H9 (cell line): ENCODE measurements at regions not wholly inside any gene's neighbourhood (a gene's known extent, or its start where the extent isn't known, plus 50 kb on each side); places are given as distances from the start of the nearest gene placed in this dataset.

ENCODE experiments used
- DNase-seq: peaks from one replicate; pipeline ENCODE4 v3.0.0-alpha.2; 2017
- H2AFZ ChIP-seq: one replicate; pipeline ENCODE4 v1.6.1; 2013; ENCODE audit warnings: mild to moderate bottlenecking, low read length, control low read depth, moderate library complexity
- H2AK5ac ChIP-seq: 2 replicates; pipeline ENCODE4 v1.6.1; 2013; ENCODE audit warnings: low read length, control low read depth, mixed read lengths; ENCODE audit not compliant: insufficient read length
- H2BK120ac ChIP-seq: one replicate; pipeline ENCODE4 v1.6.1; 2013; ENCODE audit warnings: low read depth, mild to moderate bottlenecking, low read length, control low read depth, inconsistent platforms; ENCODE audit not compliant: poor library complexity, severe bottlenecking
- H2BK12ac ChIP-seq: 2 replicates; pipeline ENCODE4 v1.6.1; 2013; ENCODE audit warnings: low read length, control low read depth, mixed read lengths, low read depth; ENCODE audit not compliant: insufficient read length
- H2BK15ac ChIP-seq: 2 replicates; pipeline ENCODE4 v1.6.1; 2013; ENCODE audit warnings: low read depth, low read length, control low read depth
- H2BK20ac ChIP-seq: one replicate; pipeline ENCODE4 v1.6.1; 2013; ENCODE audit warnings: low read depth, mild to moderate bottlenecking, low read length, control low read depth, inconsistent platforms; ENCODE audit not compliant: poor library complexity, severe bottlenecking
- H2BK5ac ChIP-seq: 2 replicates; pipeline ENCODE4 v1.6.1; 2013; ENCODE audit warnings: low read length, control low read depth, mixed read lengths; ENCODE audit not compliant: insufficient read length
- H3K14ac ChIP-seq: 2 replicates; pipeline ENCODE4 v1.6.1; 2013; ENCODE audit warnings: low read length, control low read depth; ENCODE audit not compliant: insufficient read depth
- H3K18ac ChIP-seq: 2 replicates; pipeline ENCODE4 v1.6.1; 2013; ENCODE audit warnings: low read depth, mild to moderate bottlenecking, mixed read lengths, low read length, control low read depth; ENCODE audit not compliant: insufficient read length
- H3K23ac ChIP-seq: 2 replicates; pipeline ENCODE4 v1.6.1; 2013; ENCODE audit warnings: low read length, control low read depth, mixed read lengths, low read depth; ENCODE audit not compliant: insufficient read length
- H3K23me2 ChIP-seq: 2 replicates; pipeline ENCODE4 v1.6.1; 2013; ENCODE audit warnings: low read depth, mild to moderate bottlenecking, mixed read lengths, low read length, control low read depth; ENCODE audit not compliant: insufficient read length, poor library complexity, severe bottlenecking
- H3K27ac ChIP-seq: 2 replicates; pipeline ENCODE4 v1.5.1; 2013; ENCODE audit warnings: low read length, control low read depth, mixed read lengths, low read depth; ENCODE audit not compliant: insufficient read length
- H3K27me3 ChIP-seq: 2 replicates; pipeline ENCODE4 v1.6.1; 2013; ENCODE audit warnings: low read length, control low read depth, inconsistent platforms; ENCODE audit not compliant: insufficient read depth
- H3K4ac ChIP-seq: 2 replicates; pipeline ENCODE4 v1.6.1; 2013; ENCODE audit warnings: low read depth, mild to moderate bottlenecking, control low read depth, inconsistent platforms, low read length, moderate library complexity
- H3K4me1 ChIP-seq: 2 replicates; pipeline ENCODE4 v1.6.1; 2013; ENCODE audit warnings: low read length, control low read depth, inconsistent platforms; ENCODE audit not compliant: insufficient read depth
- H3K4me2 ChIP-seq: 2 replicates; pipeline ENCODE4 v1.6.1; 2013; ENCODE audit warnings: low read length, control low read depth, mixed read lengths; ENCODE audit not compliant: insufficient read length, insufficient read depth
- H3K56ac ChIP-seq: 2 replicates; pipeline ENCODE4 v1.6.1; 2013; ENCODE audit warnings: low read depth, mild to moderate bottlenecking, mixed read lengths, low read length, control low read depth; ENCODE audit not compliant: insufficient read length
- H3K79me1 ChIP-seq: 2 replicates; pipeline ENCODE4 v1.6.1; 2013; ENCODE audit warnings: low read depth, mild to moderate bottlenecking, moderate library complexity, low read length, control low read depth, inconsistent platforms; ENCODE audit not compliant: insufficient read depth, poor library complexity, severe bottlenecking
- H3K79me2 ChIP-seq: 2 replicates; pipeline ENCODE4 v1.6.1; 2013; ENCODE audit warnings: low read length, control low read depth, inconsistent platforms; ENCODE audit not compliant: insufficient read depth
- H3K9ac ChIP-seq: 2 replicates; pipeline ENCODE4 v1.6.1; 2013; ENCODE audit warnings: low read length, control low read depth, mixed read lengths; ENCODE audit not compliant: insufficient read length; ENCODE audit errors: extremely low read depth
- H3K9me3 ChIP-seq: one replicate; pipeline ENCODE4 v1.6.1; 2013; ENCODE audit warnings: low read depth, low read length, inconsistent platforms; ENCODE audit not compliant: control insufficient read depth
- H3T11ph ChIP-seq: one replicate; pipeline ENCODE4 v1.6.1; 2013; ENCODE audit warnings: mild to moderate bottlenecking, low read length, control low read depth, inconsistent platforms
- H4K20me1 ChIP-seq: one replicate; pipeline ENCODE4 v1.6.1; 2013; ENCODE audit not compliant: control insufficient read depth, insufficient read length, insufficient read depth
- H4K5ac ChIP-seq: 2 replicates; pipeline ENCODE4 v1.6.1; 2013; ENCODE audit warnings: low read depth, mild to moderate bottlenecking, mixed read lengths, low read length, control low read depth; ENCODE audit not compliant: insufficient read length
- H4K8ac ChIP-seq: replicated peaks from 2 replicates; pipeline ENCODE4 v1.6.1; 2013; ENCODE audit warnings: low read length, control low read depth, mixed read lengths, low read depth; ENCODE audit not compliant: insufficient read length
- H4K91ac ChIP-seq: 2 replicates; pipeline ENCODE4 v1.6.1; 2013; ENCODE audit warnings: low read depth, mild to moderate bottlenecking, moderate library complexity, mixed read lengths, low read length, control low read depth; ENCODE audit not compliant: insufficient read length
- H3K27ac Mint-ChIP-seq, 3 experiments: 2 replicates in 2 of 3; 3 replicates in 1 of 3; pipeline ENCODE4 v1.8.0; 2020 to 2021; ENCODE audit warnings: mixed read lengths in 3 of 3, mild to moderate bottlenecking in 1 of 3, moderate library complexity in 1 of 3
- H3K27me3 Mint-ChIP-seq: 2 replicates; pipeline ENCODE4 v1.8.0; 2021; ENCODE audit warnings: low read depth, mild to moderate bottlenecking, moderate library complexity, mixed read lengths
- H3K36me3 Mint-ChIP-seq, 3 experiments: 2 replicates in 2 of 3; 3 replicates in 1 of 3; pipeline ENCODE4 v1.8.0; 2020 to 2021; ENCODE audit warnings: low read depth in 3 of 3, mixed read lengths in 3 of 3; ENCODE audit not compliant: insufficient read depth in 1 of 3
- H3K4me1 Mint-ChIP-seq, 2 experiments: 2 replicates each; pipeline ENCODE4 v1.8.0; 2020; ENCODE audit warnings: mixed read lengths in 2 of 2
- H3K4me3 Mint-ChIP-seq, 2 experiments: 2 replicates in 1 of 2; 3 replicates in 1 of 2; pipeline ENCODE4 v1.8.0; 2020 to 2021; ENCODE audit warnings: mild to moderate bottlenecking in 2 of 2, mixed read lengths in 2 of 2, moderate library complexity in 1 of 2
- H3K9me3 Mint-ChIP-seq, 2 experiments: 2 replicates in 1 of 2; 3 replicates in 1 of 2; pipeline ENCODE4 v1.8.0; 2020; ENCODE audit warnings: mild to moderate bottlenecking in 2 of 2, mixed read lengths in 2 of 2, moderate library complexity in 1 of 2
- WGBS: extraction: QIAGEN DNeasy Blood & Tissue Kit; methylation state at CpG from one replicate; pipeline ENCODE4 v1.1.7; 2013; ENCODE audit warnings: missing lambda C conversion rate, low lambda C conversion rate, mixed read lengths; ENCODE audit not compliant: insufficient read length; ENCODE audit errors: extremely low coverage; 5-methylcytosine and 5-hydroxymethylcytosine counted together
- TF ChIP-seq, protein P1 (sequence below): fragments of 200-600 bp; sonication (generic); conservative IDR thresholded peaks from 3 replicates; pipeline ENCODE4 v1.8.0; 2021; ENCODE audit warnings: antibody characterized with exemption, mild to moderate bottlenecking

- H3K9me3 ChIP-seq, result no peaks in the 10 kb centered on the region
- peaks cover 6 to 20% of the 10 kb centered on the region in 2 experiments for H3K4me1 Mint-ChIP-seq
- H3K4me3 Mint-ChIP-seq, result no peak overlapping the region
- no peak overlapping the region for H2BK20ac ChIP-seq
- H3K23ac ChIP-seq, result no peak overlapping the region
- H2AFZ ChIP-seq, result no peak overlapping the region
- no peak overlapping the region for H3K14ac ChIP-seq
- H2AK5ac ChIP-seq, result no peak overlapping the region
- H3K9me3 Mint-ChIP-seq, result peaks cover 3 to 6% of the 10 kb centered on the region in 2 experiments; a peak in 4 of 5 replicates
- no peaks in the 10 kb centered on the region for H4K20me1 ChIP-seq
- H2BK12ac ChIP-seq, result no peak overlapping the region
- no peaks in the 10 kb centered on the region for H3K79me2 ChIP-seq
- no peak overlapping the region for H4K91ac ChIP-seq
- no peak overlapping the region for H2BK120ac ChIP-seq
- WGBS, result no CpG with 5 or more reads among the region's 7 CpGs
- no peak overlapping the region for H3K4me2 ChIP-seq
- no peak for DNase-seq
- no peak overlapping the region for H2BK15ac ChIP-seq
- no peak overlapping the region for H4K8ac ChIP-seq
- no peak overlapping the region for H3K4ac ChIP-seq
- H3K27ac ChIP-seq, result no peak overlapping the region
- H3K27me3 ChIP-seq, result peaks cover 68% of the 10 kb centered on the region
- no peak overlapping the region for H4K5ac ChIP-seq
- TF ChIP-seq, protein P1, sequence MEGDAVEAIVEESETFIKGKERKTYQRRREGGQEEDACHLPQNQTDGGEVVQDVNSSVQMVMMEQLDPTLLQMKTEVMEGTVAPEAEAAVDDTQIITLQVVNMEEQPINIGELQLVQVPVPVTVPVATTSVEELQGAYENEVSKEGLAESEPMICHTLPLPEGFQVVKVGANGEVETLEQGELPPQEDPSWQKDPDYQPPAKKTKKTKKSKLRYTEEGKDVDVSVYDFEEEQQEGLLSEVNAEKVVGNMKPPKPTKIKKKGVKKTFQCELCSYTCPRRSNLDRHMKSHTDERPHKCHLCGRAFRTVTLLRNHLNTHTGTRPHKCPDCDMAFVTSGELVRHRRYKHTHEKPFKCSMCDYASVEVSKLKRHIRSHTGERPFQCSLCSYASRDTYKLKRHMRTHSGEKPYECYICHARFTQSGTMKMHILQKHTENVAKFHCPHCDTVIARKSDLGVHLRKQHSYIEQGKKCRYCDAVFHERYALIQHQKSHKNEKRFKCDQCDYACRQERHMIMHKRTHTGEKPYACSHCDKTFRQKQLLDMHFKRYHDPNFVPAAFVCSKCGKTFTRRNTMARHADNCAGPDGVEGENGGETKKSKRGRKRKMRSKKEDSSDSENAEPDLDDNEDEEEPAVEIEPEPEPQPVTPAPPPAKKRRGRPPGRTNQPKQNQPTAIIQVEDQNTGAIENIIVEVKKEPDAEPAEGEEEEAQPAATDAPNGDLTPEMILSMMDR, result no peak
- H3K27me3 Mint-ChIP-seq, result peaks cover 100% of the 10 kb centered on the region
- no peaks in the 10 kb centered on the region for H3K79me1 ChIP-seq
- no peak overlapping the region for H3K18ac ChIP-seq
- no peaks in the 10 kb centered on the region; a peak in 1 of 7 replicates for H3K36me3 Mint-ChIP-seq
- no peak overlapping the region for H3K9ac ChIP-seq
- H3K23me2 ChIP-seq, result peaks cover 3% of the 10 kb centered on the region
- no peak overlapping the region for H3K56ac ChIP-seq
- H3K4me1 ChIP-seq, result no peaks in the 10 kb centered on the region
- H3T11ph ChIP-seq, result no peak overlapping the region
- no peak overlapping the region for H2BK5ac ChIP-seq
- H3K27ac Mint-ChIP-seq, result no peak overlapping the region
These were observed 76.2 kb downstream of the NR2F2 start for GRCh38 chr15:96406701-96407100.
